Dendritic cell treated with granulocyte-macrophage colony-stimulating factor and Interleukin-4, amounts not matched to agents 40 ng/mL and 50 ng/mL, for 4 days (primary cell): ENCODE measurements at regions not wholly inside any gene's neighbourhood (a gene's known extent, or its start where the extent isn't known, plus 50 kb on each side); places are given as distances from the start of the nearest gene placed in this dataset.

ENCODE experiments used
- H3K27ac Mint-ChIP-seq: one replicate; pipeline ENCODE4 v1.8.0; 2022; ENCODE audit warnings: mild to moderate bottlenecking, mixed read lengths
- H3K27me3 Mint-ChIP-seq: one replicate; pipeline ENCODE4 v1.8.0; 2022; ENCODE audit warnings: mild to moderate bottlenecking, mixed read lengths
- H3K36me3 Mint-ChIP-seq: one replicate; pipeline ENCODE4 v1.8.0; 2022; ENCODE audit warnings: low read depth, mixed read lengths
- H3K4me1 Mint-ChIP-seq: one replicate; pipeline ENCODE4 v1.8.0; 2022; ENCODE audit warnings: low read depth, mixed read lengths
- H3K4me3 Mint-ChIP-seq: one replicate; pipeline ENCODE4 v1.8.0; 2022; ENCODE audit warnings: mild to moderate bottlenecking, moderate library complexity, mixed read lengths
- H3K9me3 Mint-ChIP-seq: one replicate; pipeline ENCODE4 v1.8.0; 2022; ENCODE audit warnings: mixed read lengths
- intact Hi-C: fragments of 100-400 bp; cut with micrococcal nuclease; formaldehyde crosslinking; loops from one replicate; pipeline ENCODE4 v1.15.0; 2022

GRCh38 chr11:91173701-91174100, 950.9 kb upstream of the CHORDC1 start:
- intact Hi-C loops = no loop called here
- Mint-ChIP-seq H3K36me3 (no peaks in the 10 kb centered on the region), H3K27me3 (no peaks in the 10 kb centered on the region), H3K9me3 (peaks cover 9% of the 10 kb centered on the region), H3K4me3 (no peak overlapping the region), H3K4me1 (no peaks in the 10 kb centered on the region), H3K27ac (no peak overlapping the region)

GRCh38 chr11:91170711-91171110, 947.9 kb upstream of the CHORDC1 start:
- Mint-ChIP-seq H3K27ac (no peak overlapping the region), H3K4me3 (no peak overlapping the region), H3K9me3 (peaks cover 9% of the 10 kb centered on the region), H3K27me3 (no peaks in the 10 kb centered on the region), H3K4me1 (no peaks in the 10 kb centered on the region), H3K36me3 (no peaks in the 10 kb centered on the region)
- intact Hi-C loops = no loop called here

- Mint-ChIP-seq H3K9me3 (no peaks in the 10 kb centered on the region), H3K4me3 (no peak overlapping the region), H3K36me3 (no peaks in the 10 kb centered on the region), H3K27me3 (no peaks in the 10 kb centered on the region), H3K27ac (no peak overlapping the region), H3K4me1 (no peaks in the 10 kb centered on the region)
- intact Hi-C loops = no loop called here
Measured at GRCh38 chr11:91164452-91164822, 941.6 kb upstream of the CHORDC1 start.

- intact Hi-C loops = no loop called here
- H3K36me3 Mint-ChIP-seq = no peaks in the 10 kb centered on the region
- H3K27ac Mint-ChIP-seq = no peak overlapping the region
- H3K4me3 Mint-ChIP-seq = no peak overlapping the region
- no peaks in the 10 kb centered on the region for H3K9me3 Mint-ChIP-seq
- no peaks in the 10 kb centered on the region for H3K4me1 Mint-ChIP-seq
- no peaks in the 10 kb centered on the region for H3K27me3 Mint-ChIP-seq
Measured at GRCh38 chr11:91163619-91164451, 941.0 kb upstream of the CHORDC1 start.

- H3K27ac Mint-ChIP-seq = no peak overlapping the region
- H3K4me1 Mint-ChIP-seq = no peaks in the 10 kb centered on the region
- H3K36me3 Mint-ChIP-seq = no peaks in the 10 kb centered on the region
- no peak overlapping the region for H3K4me3 Mint-ChIP-seq
- intact Hi-C loops = no loop called here
- H3K9me3 Mint-ChIP-seq = peaks cover 8% of the 10 kb centered on the region
- no peaks in the 10 kb centered on the region for H3K27me3 Mint-ChIP-seq
Measured at GRCh38 chr11:91160661-91161060, 937.8 kb upstream of the CHORDC1 start.

GRCh38 chr11:91158891-91159537, 936.2 kb upstream of the CHORDC1 start:
- Mint-ChIP-seq H3K27ac (no peak overlapping the region), H3K27me3 (no peaks in the 10 kb centered on the region), H3K9me3 (peaks cover 8% of the 10 kb centered on the region), H3K4me3 (no peak overlapping the region), H3K36me3 (no peaks in the 10 kb centered on the region), H3K4me1 (no peaks in the 10 kb centered on the region)
- intact Hi-C loops = no loop called here

- Mint-ChIP-seq H3K27me3 (no peaks in the 10 kb centered on the region), H3K4me1 (no peaks in the 10 kb centered on the region), H3K27ac (no peak overlapping the region), H3K4me3 (no peak overlapping the region), H3K9me3 (peaks cover 9% of the 10 kb centered on the region), H3K36me3 (no peaks in the 10 kb centered on the region)
- intact Hi-C loops = no loop called here
Measured at GRCh38 chr11:91158297-91158696, 935.4 kb upstream of the CHORDC1 start.

- Mint-ChIP-seq H3K27ac (no peak overlapping the region), H3K4me1 (no peaks in the 10 kb centered on the region), H3K27me3 (no peaks in the 10 kb centered on the region), H3K36me3 (no peaks in the 10 kb centered on the region), H3K4me3 (no peak overlapping the region), H3K9me3 (peaks cover 22% of the 10 kb centered on the region)
- intact Hi-C loops = no loop called here
Measured at GRCh38 chr11:91156041-91156440, 933.2 kb upstream of the CHORDC1 start.

- Mint-ChIP-seq H3K27ac (no peak overlapping the region), H3K9me3 (peaks cover 18% of the 10 kb centered on the region), H3K4me3 (no peak overlapping the region), H3K36me3 (no peaks in the 10 kb centered on the region), H3K27me3 (no peaks in the 10 kb centered on the region), H3K4me1 (no peaks in the 10 kb centered on the region)
- intact Hi-C loops = no loop called here
Measured at GRCh38 chr11:91147885-91148284, 925.0 kb upstream of the CHORDC1 start.

- no peak overlapping the region for H3K27ac Mint-ChIP-seq
- peaks cover 10% of the 10 kb centered on the region for H3K9me3 Mint-ChIP-seq
- no peaks in the 10 kb centered on the region for H3K36me3 Mint-ChIP-seq
- no peak overlapping the region for H3K4me3 Mint-ChIP-seq
- no peaks in the 10 kb centered on the region for H3K27me3 Mint-ChIP-seq
- intact Hi-C loops = no loop called here
- no peaks in the 10 kb centered on the region for H3K4me1 Mint-ChIP-seq
Measured at GRCh38 chr11:91141655-91142054, 918.8 kb upstream of the CHORDC1 start.

GRCh38 chr11:91136631-91137030, 913.8 kb upstream of the CHORDC1 start:
- H3K36me3 Mint-ChIP-seq = no peaks in the 10 kb centered on the region
- intact Hi-C loops = no loop called here

GRCh38 chr11:91133361-91133760, 910.5 kb upstream of the CHORDC1 start:
- H3K27ac Mint-ChIP-seq = no peak overlapping the region
- H3K9me3 Mint-ChIP-seq = peaks cover 9% of the 10 kb centered on the region
- intact Hi-C loops = no loop called here
- no peaks in the 10 kb centered on the region for H3K27me3 Mint-ChIP-seq
- H3K4me3 Mint-ChIP-seq = no peak overlapping the region
- H3K36me3 Mint-ChIP-seq = no peaks in the 10 kb centered on the region
- H3K4me1 Mint-ChIP-seq = no peaks in the 10 kb centered on the region

More at GRCh38 chr11:91136631-91137030, 913.8 kb upstream of the CHORDC1 start:
- no peaks in the 10 kb centered on the region for H3K27me3 Mint-ChIP-seq
- H3K4me1 Mint-ChIP-seq = no peaks in the 10 kb centered on the region
- no peak overlapping the region for H3K4me3 Mint-ChIP-seq
- H3K27ac Mint-ChIP-seq = no peak overlapping the region
- peaks cover 9% of the 10 kb centered on the region for H3K9me3 Mint-ChIP-seq

GRCh38 chr11:91129596-91129995, 906.7 kb upstream of the CHORDC1 start:
- H3K4me3 Mint-ChIP-seq = no peak overlapping the region
- peaks cover 9% of the 10 kb centered on the region for H3K9me3 Mint-ChIP-seq
- no peak overlapping the region for H3K27ac Mint-ChIP-seq
- H3K27me3 Mint-ChIP-seq = no peaks in the 10 kb centered on the region
- H3K4me1 Mint-ChIP-seq = no peaks in the 10 kb centered on the region
- no peaks in the 10 kb centered on the region for H3K36me3 Mint-ChIP-seq
- intact Hi-C loops = no loop called here

- no peaks in the 10 kb centered on the region for H3K27me3 Mint-ChIP-seq
- no peaks in the 10 kb centered on the region for H3K4me1 Mint-ChIP-seq
- no peak overlapping the region for H3K27ac Mint-ChIP-seq
- H3K4me3 Mint-ChIP-seq = no peak overlapping the region
- no peaks in the 10 kb centered on the region for H3K36me3 Mint-ChIP-seq
- peaks cover 9% of the 10 kb centered on the region for H3K9me3 Mint-ChIP-seq
- intact Hi-C loops = no loop called here
Measured at GRCh38 chr11:91124363-91124762, 901.5 kb upstream of the CHORDC1 start.

- no peaks in the 10 kb centered on the region for H3K4me1 Mint-ChIP-seq
- H3K4me3 Mint-ChIP-seq = no peak overlapping the region
- intact Hi-C loops = no loop called here
- H3K27me3 Mint-ChIP-seq = no peaks in the 10 kb centered on the region
- H3K36me3 Mint-ChIP-seq = no peaks in the 10 kb centered on the region
- no peak overlapping the region for H3K27ac Mint-ChIP-seq
- H3K9me3 Mint-ChIP-seq = peaks cover 9% of the 10 kb centered on the region
Measured at GRCh38 chr11:91115116-91115515, 892.3 kb upstream of the CHORDC1 start.
